ENCODE measurements at regions not wholly inside any gene's neighbourhood (a gene's known extent, or its start where the extent isn't known, plus 50 kb on each side); places are given as distances from the start of the nearest gene placed in this dataset.

DNA sequence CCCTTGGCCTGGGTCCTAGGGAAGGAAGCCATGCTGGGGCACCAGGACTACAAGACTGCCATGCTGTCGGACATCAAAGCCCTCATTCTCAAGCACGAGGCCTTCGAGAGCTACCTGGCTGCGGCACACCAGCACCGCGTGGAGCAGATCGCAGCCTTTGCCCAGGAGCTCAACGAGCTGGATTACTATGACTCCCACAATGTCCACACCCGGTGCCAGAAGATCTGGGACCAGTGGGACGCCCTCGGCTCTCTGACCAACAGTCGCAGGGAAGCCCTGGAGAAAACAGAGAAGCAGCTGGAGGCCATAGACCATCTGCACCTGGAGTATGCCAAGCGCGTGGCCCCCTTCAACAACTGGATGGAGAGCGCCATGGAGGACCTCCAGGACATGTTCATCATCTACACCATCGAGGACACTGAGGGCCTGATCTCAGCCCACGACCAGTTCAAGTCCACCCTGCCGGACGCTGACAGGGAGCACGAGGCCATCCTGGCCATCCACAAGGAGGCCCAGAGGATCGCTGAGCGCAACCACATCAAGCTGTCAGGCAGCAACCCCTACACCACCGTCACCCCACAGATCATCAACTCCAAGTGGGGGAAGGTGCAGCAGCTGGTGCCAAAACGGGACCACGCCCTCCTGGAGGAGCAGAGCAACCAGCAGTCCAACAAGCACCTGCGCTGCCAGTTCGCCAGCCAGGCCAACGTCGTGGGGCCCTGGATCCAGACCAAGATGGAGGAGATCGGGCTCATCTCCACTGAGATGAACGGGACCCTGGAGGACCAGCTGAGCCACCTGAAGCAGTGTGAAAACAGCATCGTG lies 487.0 kb downstream of the TRAM1L1 start:
- Histone ChIP-seq H3K4me2 (ENCODE audit: insufficient read depth, insufficient read length, low read length) (no peak overlapping the region), H4K8ac (replicated peaks; ENCODE audit: insufficient read length, low read depth, low read length) (no peak overlapping the region), H2AFZ (ENCODE audit: low read length) (no peak overlapping the region), H3K9me3 (ENCODE audit: control insufficient read depth, low read depth, low read length) (no peaks in the 10 kb centered on the region), H3K27ac (ENCODE audit: insufficient read length, low read depth, low read length) (no peak overlapping the region), H2BK12ac (ENCODE audit: insufficient read length, low read depth, low read length) (no peak overlapping the region), H3K18ac (ENCODE audit: insufficient read length, low read depth, low read length) (no peak overlapping the region), H2BK20ac (ENCODE audit: low read depth, low read length, poor library complexity, severe bottlenecking) (no peak overlapping the region), H3K4ac (ENCODE audit: low read depth, low read length) (no peak overlapping the region), H2AK5ac (ENCODE audit: insufficient read length, low read length) (no peak overlapping the region), H4K20me1 (ENCODE audit: control insufficient read depth, insufficient read depth, insufficient read length) (no peaks in the 10 kb centered on the region), H4K5ac (ENCODE audit: insufficient read length, low read depth, low read length) (no peak overlapping the region), H3K14ac (ENCODE audit: insufficient read depth, low read length) (no peak overlapping the region), H3T11ph (ENCODE audit: low read length) (no peak overlapping the region), H2BK15ac (ENCODE audit: low read depth, low read length) (no peak overlapping the region), H3K23ac (ENCODE audit: insufficient read length, low read depth, low read length) (no peak overlapping the region), H3K56ac (ENCODE audit: insufficient read length, low read depth, low read length) (no peak overlapping the region), H3K27me3 (ENCODE audit: insufficient read depth, low read length) (no peaks in the 10 kb centered on the region), H3K79me1 (ENCODE audit: insufficient read depth, low read depth, low read length, poor library complexity, severe bottlenecking) (no peaks in the 10 kb centered on the region), H3K79me2 (ENCODE audit: insufficient read depth, low read length) (no peaks in the 10 kb centered on the region), H3K4me1 (ENCODE audit: insufficient read depth, low read length) (no peaks in the 10 kb centered on the region), H3K9ac (ENCODE audit: extremely low read depth, insufficient read length, low read length) (no peak overlapping the region), H2BK120ac (ENCODE audit: low read depth, low read length, poor library complexity, severe bottlenecking) (no peak overlapping the region), H3K23me2 (ENCODE audit: insufficient read length, low read depth, low read length, poor library complexity, severe bottlenecking) (no peaks in the 10 kb centered on the region), H4K91ac (ENCODE audit: insufficient read length, low read depth, low read length) (no peak overlapping the region), H2BK5ac (ENCODE audit: insufficient read length, low read length) (no peak overlapping the region)
- Mint-ChIP-seq H3K4me1 (no peaks in the 10 kb centered on the region), H3K9me3 (0 out of 5 replicates have a peak, but pooled peaks cover 0 to 2% of the 10 kb centered on the region in 2 experiments), H3K4me3 (no peak overlapping the region), H3K27ac (no peak overlapping the region; a peak in 1 of 7 replicates), H3K36me3 (ENCODE audit: insufficient read depth in 1 of 3, low read depth in 3 of 3) (peaks cover 0 to 13% (median 2%) of the 10 kb centered on the region in 3 experiments; a peak in 4 of 7 replicates), H3K27me3 (ENCODE audit: low read depth) (no peaks in the 10 kb centered on the region)
- TF ChIP-seq, protein P1, sequence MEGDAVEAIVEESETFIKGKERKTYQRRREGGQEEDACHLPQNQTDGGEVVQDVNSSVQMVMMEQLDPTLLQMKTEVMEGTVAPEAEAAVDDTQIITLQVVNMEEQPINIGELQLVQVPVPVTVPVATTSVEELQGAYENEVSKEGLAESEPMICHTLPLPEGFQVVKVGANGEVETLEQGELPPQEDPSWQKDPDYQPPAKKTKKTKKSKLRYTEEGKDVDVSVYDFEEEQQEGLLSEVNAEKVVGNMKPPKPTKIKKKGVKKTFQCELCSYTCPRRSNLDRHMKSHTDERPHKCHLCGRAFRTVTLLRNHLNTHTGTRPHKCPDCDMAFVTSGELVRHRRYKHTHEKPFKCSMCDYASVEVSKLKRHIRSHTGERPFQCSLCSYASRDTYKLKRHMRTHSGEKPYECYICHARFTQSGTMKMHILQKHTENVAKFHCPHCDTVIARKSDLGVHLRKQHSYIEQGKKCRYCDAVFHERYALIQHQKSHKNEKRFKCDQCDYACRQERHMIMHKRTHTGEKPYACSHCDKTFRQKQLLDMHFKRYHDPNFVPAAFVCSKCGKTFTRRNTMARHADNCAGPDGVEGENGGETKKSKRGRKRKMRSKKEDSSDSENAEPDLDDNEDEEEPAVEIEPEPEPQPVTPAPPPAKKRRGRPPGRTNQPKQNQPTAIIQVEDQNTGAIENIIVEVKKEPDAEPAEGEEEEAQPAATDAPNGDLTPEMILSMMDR (conservative IDR thresholded peaks at IDR 0.05) = no peak
- no CpG with 5 or more reads among the region's 32 CpGs for WGBS (ENCODE audit: extremely low coverage, insufficient read length, low lambda C conversion rate)
- no peak for DNase-seq
